ENCODE measurements at regions not wholly inside any gene's neighbourhood (a gene's known extent, or its start where the extent isn't known, plus 50 kb on each side); places are given as distances from the start of the nearest gene placed in this dataset.

GRCh38 chr2:82001614-82002013 is 1697.1 kb upstream of the LRRTM1 start:
- no peaks in the 10 kb centered on the region for H3K4me1 Mint-ChIP-seq
- no peaks in the 10 kb centered on the region for H3K36me3 Mint-ChIP-seq
- no peak overlapping the region for H3K27ac Mint-ChIP-seq
- ATAC-seq (ENCODE audit: low read depth in 2 of 2) (no peak), DNase-seq (no peak)
- peaks cover 0 to 8% (median 0%) of the 10 kb centered on the region in 7 donors for H3K9me3 Mint-ChIP-seq
- no peak overlapping the region for H3K4me3 Mint-ChIP-seq
- H3K27me3 Mint-ChIP-seq, result no peaks in the 10 kb centered on the region

GRCh38 chr2:82000606-82001005 is 1696.1 kb upstream of the LRRTM1 start:
- no peaks in the 10 kb centered on the region for H3K4me1 Mint-ChIP-seq

GRCh38 chr2:81996332-81996731 is 1691.8 kb upstream of the LRRTM1 start:
- Mint-ChIP-seq H3K4me3 (no peak overlapping the region), H3K4me1 (no peaks in the 10 kb centered on the region), H3K27ac (no peak overlapping the region), H3K9me3 (peaks cover 0 to 8% (median 0%) of the 10 kb centered on the region in 7 donors), H3K36me3 (no peaks in the 10 kb centered on the region), H3K27me3 (no peaks in the 10 kb centered on the region)
- ATAC-seq (ENCODE audit: low read depth in 2 of 2) (no peak), DNase-seq (no peak)

More at GRCh38 chr2:82000606-82001005, 1696.1 kb upstream of the LRRTM1 start:
- DNase-seq (no peak), ATAC-seq (ENCODE audit: low read depth in 2 of 2) (no peak)
- Mint-ChIP-seq H3K27me3 (no peaks in the 10 kb centered on the region), H3K9me3 (peaks cover 0 to 12% (median 0%) of the 10 kb centered on the region in 7 donors), H3K4me3 (no peak overlapping the region), H3K27ac (no peak overlapping the region), H3K36me3 (no peaks in the 10 kb centered on the region)

GRCh38 chr2:81991282-81991681 is 1686.7 kb upstream of the LRRTM1 start:
- Mint-ChIP-seq H3K4me1 (no peaks in the 10 kb centered on the region), H3K27ac (peak overlapping the region in 2 of 6 donors; percentile 17 to 31), H3K9me3 (peaks cover 0 to 3% (median under 1%) of the 10 kb centered on the region in 7 donors), H3K36me3 (no peaks in the 10 kb centered on the region), H3K4me3 (no peak overlapping the region), H3K27me3 (no peaks in the 10 kb centered on the region)
- no peak for DNase-seq
- ATAC-seq (ENCODE audit: low read depth in 2 of 2), result no peak

GRCh38 chr2:81987370-81987769 is 1682.8 kb upstream of the LRRTM1 start:
- ATAC-seq (ENCODE audit: low read depth in 2 of 2) (no peak), DNase-seq (no peak)
- H3K4me1 Mint-ChIP-seq, result no peaks in the 10 kb centered on the region
- no peaks in the 10 kb centered on the region for H3K36me3 Mint-ChIP-seq
- H3K27me3 Mint-ChIP-seq, result no peaks in the 10 kb centered on the region
- H3K4me3 Mint-ChIP-seq, result no peak overlapping the region
- H3K9me3 Mint-ChIP-seq, result peaks cover 0 to 9% (median 5%) of the 10 kb centered on the region in 7 donors
- no peak overlapping the region for H3K27ac Mint-ChIP-seq

GRCh38 chr2:81984969-81985637 is 1680.6 kb upstream of the LRRTM1 start:
- ATAC-seq (ENCODE audit: low read depth in 2 of 2) (no peak), DNase-seq (no peak)
- Mint-ChIP-seq H3K9me3 (peaks cover 2 to 9% (median 5%) of the 10 kb centered on the region in 7 donors), H3K4me3 (no peak overlapping the region), H3K4me1 (no peaks in the 10 kb centered on the region), H3K36me3 (no peaks in the 10 kb centered on the region), H3K27me3 (no peaks in the 10 kb centered on the region), H3K27ac (no peak overlapping the region)

GRCh38 chr2:81981585-81981984 is 1677.0 kb upstream of the LRRTM1 start:
- DNase-seq (no peak), ATAC-seq (ENCODE audit: low read depth in 2 of 2) (no peak)
- no peaks in the 10 kb centered on the region for H3K27me3 Mint-ChIP-seq
- no peaks in the 10 kb centered on the region for H3K4me1 Mint-ChIP-seq
- peaks cover 2 to 9% (median 5%) of the 10 kb centered on the region in 7 donors for H3K9me3 Mint-ChIP-seq
- no peak overlapping the region for H3K4me3 Mint-ChIP-seq
- H3K36me3 Mint-ChIP-seq, result no peaks in the 10 kb centered on the region
- H3K27ac Mint-ChIP-seq, result no peak overlapping the region

GRCh38 chr2:81979086-81979485 is 1674.5 kb upstream of the LRRTM1 start:
- peaks cover 0 to 7% (median 4%) of the 10 kb centered on the region in 7 donors for H3K9me3 Mint-ChIP-seq
- no peak for ATAC-seq (ENCODE audit: low read depth in 2 of 2)
- no peak for DNase-seq
- H3K4me1 Mint-ChIP-seq, result no peaks in the 10 kb centered on the region
- H3K27ac Mint-ChIP-seq, result no peak overlapping the region
- no peak overlapping the region for H3K4me3 Mint-ChIP-seq
- no peaks in the 10 kb centered on the region for H3K36me3 Mint-ChIP-seq
- no peaks in the 10 kb centered on the region for H3K27me3 Mint-ChIP-seq

- Mint-ChIP-seq H3K4me3 (no peak overlapping the region), H3K27ac (no peak overlapping the region), H3K9me3 (peaks cover 0 to 10% (median 2%) of the 10 kb centered on the region in 7 donors), H3K4me1 (no peaks in the 10 kb centered on the region), H3K27me3 (no peaks in the 10 kb centered on the region), H3K36me3 (no peaks in the 10 kb centered on the region)
- ATAC-seq (ENCODE audit: low read depth in 2 of 2), result no peak
- DNase-seq, result no peak
Measured at GRCh38 chr2:81976998-81977397, 1672.4 kb upstream of the LRRTM1 start.

- Mint-ChIP-seq H3K4me1 (no peaks in the 10 kb centered on the region), H3K27me3 (no peaks in the 10 kb centered on the region), H3K9me3 (peaks cover 0 to 6% (median 2%) of the 10 kb centered on the region in 7 donors), H3K36me3 (no peaks in the 10 kb centered on the region), H3K4me3 (no peak overlapping the region), H3K27ac (no peak overlapping the region)
- DNase-seq (no peak), ATAC-seq (ENCODE audit: low read depth in 2 of 2) (no peak)
Measured at GRCh38 chr2:81974216-81974615, 1669.7 kb upstream of the LRRTM1 start.

- H3K4me3 Mint-ChIP-seq, result no peak overlapping the region
- DNase-seq (no peak), ATAC-seq (ENCODE audit: low read depth in 2 of 2) (no peak)
- H3K9me3 Mint-ChIP-seq, result peaks cover 0 to 14% (median 8%) of the 10 kb centered on the region in 7 donors
- no peaks in the 10 kb centered on the region for H3K4me1 Mint-ChIP-seq
- no peak overlapping the region for H3K27ac Mint-ChIP-seq
- no peaks in the 10 kb centered on the region for H3K36me3 Mint-ChIP-seq
- H3K27me3 Mint-ChIP-seq, result no peaks in the 10 kb centered on the region
Measured at GRCh38 chr2:81942876-81943275, 1638.3 kb upstream of the LRRTM1 start.

GRCh38 chr2:81942136-81942680 is 1637.7 kb upstream of the LRRTM1 start:
- DNase-seq, result no peak
- H3K27me3 Mint-ChIP-seq, result no peaks in the 10 kb centered on the region
- no peak overlapping the region for H3K4me3 Mint-ChIP-seq
- no peak for ATAC-seq (ENCODE audit: low read depth in 2 of 2)
- H3K9me3 Mint-ChIP-seq, result peaks cover 0 to 14% (median 6%) of the 10 kb centered on the region in 7 donors
- no peaks in the 10 kb centered on the region for H3K4me1 Mint-ChIP-seq
- no peaks in the 10 kb centered on the region for H3K36me3 Mint-ChIP-seq
- no peak overlapping the region for H3K27ac Mint-ChIP-seq

- no peak overlapping the region for H3K4me3 Mint-ChIP-seq
- ATAC-seq (ENCODE audit: low read depth in 2 of 2) (no peak), DNase-seq (no peak)
- no peaks in the 10 kb centered on the region for H3K36me3 Mint-ChIP-seq
- no peaks in the 10 kb centered on the region for H3K4me1 Mint-ChIP-seq
- peaks cover 0 to 9% (median 8%) of the 10 kb centered on the region in 7 donors for H3K9me3 Mint-ChIP-seq
- no peak overlapping the region for H3K27ac Mint-ChIP-seq
- H3K27me3 Mint-ChIP-seq, result no peaks in the 10 kb centered on the region
Measured at GRCh38 chr2:81940266-81940955, 1635.9 kb upstream of the LRRTM1 start.

- no peaks in the 10 kb centered on the region for H3K4me1 Mint-ChIP-seq
- H3K36me3 Mint-ChIP-seq, result no peaks in the 10 kb centered on the region
- DNase-seq, result no peak
- no peak for ATAC-seq (ENCODE audit: low read depth in 2 of 2)
- no peaks in the 10 kb centered on the region for H3K27me3 Mint-ChIP-seq
- peaks cover 0 to 9% (median 0%) of the 10 kb centered on the region in 7 donors for H3K9me3 Mint-ChIP-seq
- H3K27ac Mint-ChIP-seq, result no peak overlapping the region
- no peak overlapping the region for H3K4me3 Mint-ChIP-seq
Measured at GRCh38 chr2:81937944-81938343, 1633.4 kb upstream of the LRRTM1 start.

Measured in naive B cell (primary cell).